Left renal pelvis (tissue), 4 donors: ENCODE measurements at regions not wholly inside any gene's neighbourhood (a gene's known extent, or its start where the extent isn't known, plus 50 kb on each side); places are given as distances from the start of the nearest gene placed in this dataset.

Experiments
- DNase-seq, 4 donors: peaks; one replicate each; pipeline ENCODE4 v3.0.0-alpha.2; 2013; ENCODE audit warnings: low read depth in 4 of 4, low spot score in 3 of 4

- DNase-seq, result no peak
Measured at GRCh38 chr2:120785228-120785966, 49.7 kb downstream of the GLI2 start.

- no peak for DNase-seq
Measured at GRCh38 chr2:120786038-120786960, 50.6 kb downstream of the GLI2 start.

GRCh38 chr2:120787111-120787821 is 51.6 kb downstream of the GLI2 start:
- no peak for DNase-seq

GRCh38 chr2:120787822-120788700 is 52.4 kb downstream of the GLI2 start:
- DNase-seq, result no peak

- no peak for DNase-seq
Measured at GRCh38 chr2:120791243-120791961, 55.7 kb downstream of the GLI2 start.

GRCh38 chr2:120791962-120792297 is 56.3 kb downstream of the GLI2 start:
- DNase-seq, result no peak

GRCh38 chr2:120793682-120794403 is 58.2 kb downstream of the GLI2 start:
- DNase-seq, result no peak

- DNase-seq, result no peak
Measured at GRCh38 chr2:120794716-120795115, 59.0 kb downstream of the GLI2 start.

- DNase-seq, result no peak
Measured at GRCh38 chr2:120796094-120796493, 60.4 kb downstream of the GLI2 start.

- no peak for DNase-seq
Measured at GRCh38 chr2:120797421-120798221, 62.0 kb downstream of the GLI2 start.

GRCh38 chr2:120798567-120799247 is 63.0 kb downstream of the GLI2 start:
- DNase-seq, result no peak

- no peak for DNase-seq
Measured at GRCh38 chr2:120802158-120802557, 66.5 kb downstream of the GLI2 start.

GRCh38 chr2:120802867-120803484 is 67.3 kb downstream of the GLI2 start:
- DNase-seq, result no peak

GRCh38 chr2:120803764-120804335 is 68.2 kb downstream of the GLI2 start:
- DNase-seq, result no peak

GRCh38 chr2:120804459-120804858 is 68.8 kb downstream of the GLI2 start:
- DNase-seq, result peak in 1 of 4 donors; percentile 50

- no peak for DNase-seq
Measured at GRCh38 chr2:120805011-120805410, 69.3 kb downstream of the GLI2 start.

GRCh38 chr2:120805602-120806001 is 69.9 kb downstream of the GLI2 start:
- peak in 1 of 4 donors; percentile 29 for DNase-seq
